Kidney glomerular epithelial cell (primary cell): ENCODE measurements at regions not wholly inside any gene's neighbourhood (a gene's known extent, or its start where the extent isn't known, plus 50 kb on each side); places are given as distances from the start of the nearest gene placed in this dataset.
A peak's percentile ranks its signal among the peaks of the same experiment; 100 is the strongest.
"Not testable (repeated sequence)": the region's sequence is repeated elsewhere in the genome, so short reads cannot be mapped to it uniquely, and the experiment has no call there.

Source experiments
- DNase-seq: peaks from one replicate; lab custom pipeline; 2025; lab: John Stamatoyannopoulos, UW

DNA sequence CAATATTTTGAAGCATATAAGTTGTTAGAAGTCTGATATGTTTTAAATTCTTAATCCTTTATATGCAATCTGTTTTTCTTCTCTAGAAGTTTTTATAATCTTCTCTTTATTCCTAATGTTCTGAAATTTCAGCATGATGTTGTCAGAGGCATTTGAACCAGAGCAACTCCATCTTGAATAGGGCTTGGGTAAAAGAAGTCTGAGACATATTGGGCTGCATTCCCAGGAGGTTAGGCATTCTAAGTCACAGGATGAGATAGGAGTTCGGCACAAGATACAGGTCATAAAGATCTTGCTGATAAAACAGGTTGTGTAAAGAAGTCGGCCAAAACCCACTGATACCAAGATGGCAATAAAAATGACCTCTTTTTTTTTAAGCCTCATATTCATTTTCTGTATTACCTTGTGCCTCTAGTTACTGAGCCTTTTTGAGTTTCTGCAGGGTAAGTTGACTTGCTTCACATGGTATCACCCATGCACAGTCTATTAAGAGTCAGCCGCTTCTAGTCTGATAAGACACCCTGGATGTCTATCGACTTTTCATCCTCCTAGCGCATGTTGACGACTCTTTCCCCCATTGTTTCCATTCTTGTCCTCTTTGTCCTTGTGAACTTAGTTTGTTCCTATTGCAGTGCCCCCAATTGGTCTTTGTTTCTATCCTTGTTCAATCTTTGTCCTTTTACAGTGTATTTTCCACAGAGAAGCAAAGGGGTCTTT, 80.8 kb upstream of the RNU6-1 start:
- DNase-seq: no peak

DNA sequence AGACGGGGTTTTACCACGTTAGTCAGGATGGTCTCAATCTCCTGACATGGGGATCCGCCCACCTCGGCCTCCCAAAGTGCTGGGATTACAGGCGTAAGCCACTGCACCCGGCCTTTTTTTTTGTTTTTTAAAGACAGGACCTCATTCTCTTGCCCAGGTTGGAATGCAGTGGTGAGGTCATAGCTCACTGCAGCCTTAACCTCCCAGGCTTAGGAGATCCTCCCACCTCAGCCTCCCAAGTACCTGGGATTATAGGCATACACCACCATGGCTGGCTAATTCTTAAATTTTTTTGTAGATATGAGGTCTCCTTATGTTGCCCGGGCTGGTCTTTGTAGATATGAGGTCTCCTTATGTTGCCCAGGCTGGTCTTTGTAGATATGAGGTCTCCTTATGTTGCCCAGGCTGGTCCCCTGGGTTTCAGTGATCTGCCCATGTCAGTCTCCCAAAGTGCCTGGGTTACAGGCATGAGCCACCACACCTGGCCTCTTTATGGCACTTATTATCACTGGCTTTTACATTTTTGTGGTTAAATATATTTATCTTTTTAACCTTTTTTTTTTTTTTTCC, 82.3 kb upstream of the RNU6-1 start:
- DNase-seq: no peak

DNA sequence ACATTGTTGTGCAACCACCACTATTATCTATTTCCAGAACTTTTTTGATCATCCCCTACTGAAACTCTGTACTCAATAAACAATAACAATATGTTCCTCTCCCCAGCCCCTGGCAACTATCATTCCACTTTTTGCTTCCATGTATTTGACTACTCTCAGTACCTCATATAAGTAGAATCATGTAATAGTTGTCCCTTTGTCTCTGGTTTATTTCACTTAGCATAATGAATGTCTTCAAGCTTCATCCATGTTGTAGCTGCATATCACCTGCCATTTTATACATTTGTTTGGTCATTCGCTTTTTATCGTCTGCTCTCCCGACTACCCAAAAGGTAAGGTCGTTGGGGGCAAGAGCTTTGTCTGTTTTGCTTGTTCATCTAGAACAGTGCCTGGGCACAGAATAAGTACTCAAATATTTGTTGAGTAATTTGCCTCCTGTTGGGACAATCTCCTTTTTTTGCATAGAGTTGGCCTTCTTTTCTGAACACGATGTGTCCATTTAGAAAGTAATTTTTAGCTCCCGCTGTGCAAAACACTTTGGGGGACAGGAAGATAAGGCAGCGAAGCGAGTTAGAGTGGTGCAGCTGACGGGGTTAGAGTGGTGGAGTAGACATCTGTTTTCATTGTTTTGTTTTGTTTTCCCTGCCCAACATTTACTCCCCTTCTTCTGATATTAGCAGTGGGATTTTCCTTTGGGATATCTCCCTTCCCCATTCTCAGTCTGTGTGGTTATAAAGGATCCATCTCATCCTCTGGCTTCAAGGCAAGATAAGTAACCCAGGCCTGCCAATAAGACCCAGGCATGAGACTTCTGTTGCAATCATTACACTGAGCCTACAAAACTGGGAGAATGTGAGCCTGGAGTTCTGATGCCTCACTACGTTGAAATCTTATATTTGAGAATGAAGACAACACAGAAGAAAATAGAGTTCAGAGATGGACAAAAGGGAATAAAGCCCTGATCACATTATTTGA, 83.4 kb upstream of the RNU6-1 start:
- no peak for DNase-seq

- no peak for DNase-seq
Measured at GRCh38 chr15:67924359-67924974, 84.6 kb upstream of the RNU6-1 start.

- no peak for DNase-seq
Measured at GRCh38 chr15:67925182-67925581, 85.3 kb upstream of the RNU6-1 start.

- DNase-seq: peak; percentile 80
Measured at GRCh38 chr15:67927501-67928168, 87.8 kb upstream of the RNU6-1 start.

GRCh38 chr15:67928666-67929065, 88.8 kb upstream of the RNU6-1 start:
- no peak for DNase-seq

DNA sequence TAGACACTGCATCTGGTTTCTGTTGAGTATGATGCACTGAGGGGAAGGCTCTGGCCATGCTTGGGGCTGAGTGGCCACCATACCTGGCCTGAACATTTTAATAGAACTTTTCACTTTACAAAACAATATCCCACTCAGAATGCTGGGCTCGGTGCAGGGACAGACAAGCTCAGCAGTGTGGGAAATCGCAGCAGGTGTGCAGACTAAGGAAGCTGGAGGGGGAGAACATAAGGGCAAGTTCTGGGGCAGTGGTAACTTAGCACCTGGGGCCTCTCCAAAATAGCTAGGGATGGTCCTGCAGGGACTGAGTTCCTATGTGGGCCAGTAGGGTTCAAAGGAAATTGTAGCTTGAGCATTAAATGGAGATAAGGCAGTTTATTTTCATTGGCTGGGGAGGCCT, 90.9 kb upstream of the RNU6-1 start:
- DNase-seq: no peak

GRCh38 chr15:67931861-67932260, 92.0 kb upstream of the RNU6-1 start:
- DNase-seq: peak; percentile 72

DNA sequence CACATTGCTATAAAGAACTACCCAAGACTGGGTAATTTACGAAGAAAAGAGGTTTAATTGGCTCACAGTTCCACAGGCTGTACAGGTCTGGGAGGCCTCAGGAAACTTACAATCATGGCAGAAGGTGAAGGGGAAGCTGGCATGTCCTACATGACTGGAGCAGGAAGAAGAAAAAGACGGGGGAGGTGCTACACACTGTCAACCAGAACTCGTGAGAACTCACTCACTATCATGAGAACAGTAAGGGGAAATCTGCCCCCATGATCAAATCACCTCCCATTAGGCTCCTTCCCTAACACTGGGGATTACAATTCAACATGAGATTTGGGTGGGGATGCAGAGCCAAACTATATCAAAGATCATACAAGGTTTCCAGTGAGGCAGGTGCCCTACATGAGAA, 94.3 kb upstream of the RNU6-1 start:
- not testable (repeated sequence) for DNase-seq

DNA sequence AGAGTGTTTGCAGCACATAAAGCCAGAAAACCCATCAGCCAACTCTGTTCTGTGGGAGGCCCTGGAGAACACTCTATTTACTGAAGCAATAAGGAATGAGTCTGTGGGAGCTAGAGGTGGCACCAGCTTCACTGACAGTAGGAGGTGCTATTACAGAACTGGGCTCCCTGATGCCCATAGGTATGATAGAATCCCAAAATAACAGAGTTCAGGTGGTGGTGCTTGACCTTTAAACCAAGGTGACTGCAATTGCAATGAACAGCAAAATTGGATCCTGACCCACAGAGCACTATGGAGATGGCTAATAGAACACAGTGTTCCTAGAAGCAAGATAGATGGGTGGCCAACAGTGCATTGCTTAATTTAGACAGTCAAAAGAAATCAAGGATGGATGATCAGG, 95.4 kb upstream of the RNU6-1 start:
- no peak for DNase-seq

- DNase-seq: no peak
Measured at GRCh38 chr15:67936258-67936657, 96.4 kb upstream of the RNU6-1 start.

DNA sequence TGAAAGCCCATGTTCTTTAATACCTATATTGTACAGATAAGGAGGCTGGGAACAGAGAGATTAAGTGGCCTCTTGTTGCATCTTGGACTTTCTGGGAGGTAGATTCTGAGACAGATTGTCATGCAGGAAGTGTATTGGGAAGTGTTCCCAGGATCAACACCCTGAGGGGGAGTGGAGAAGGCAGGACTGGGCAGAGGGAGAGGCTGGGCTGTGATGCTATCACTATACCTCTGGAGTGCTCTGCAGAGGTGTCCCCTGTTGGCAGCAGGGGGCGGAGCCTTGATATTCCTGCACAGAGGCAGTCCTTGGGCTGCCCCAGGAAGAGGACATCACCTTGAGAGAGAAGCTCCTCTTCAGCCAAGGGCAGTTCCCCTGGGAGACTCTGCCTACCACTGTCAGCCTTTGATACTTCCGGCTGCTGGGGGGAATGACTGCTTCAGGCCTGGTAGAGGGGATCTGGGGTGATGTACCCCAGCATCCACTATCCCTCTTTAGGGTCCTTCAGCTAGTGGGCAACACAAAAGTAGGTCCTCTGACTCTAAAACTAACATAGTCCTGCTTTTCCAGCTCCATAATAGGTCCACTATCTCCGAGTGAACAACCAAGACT, 97.4 kb upstream of the RNU6-1 start:
- peak; percentile 32 for DNase-seq

DNA sequence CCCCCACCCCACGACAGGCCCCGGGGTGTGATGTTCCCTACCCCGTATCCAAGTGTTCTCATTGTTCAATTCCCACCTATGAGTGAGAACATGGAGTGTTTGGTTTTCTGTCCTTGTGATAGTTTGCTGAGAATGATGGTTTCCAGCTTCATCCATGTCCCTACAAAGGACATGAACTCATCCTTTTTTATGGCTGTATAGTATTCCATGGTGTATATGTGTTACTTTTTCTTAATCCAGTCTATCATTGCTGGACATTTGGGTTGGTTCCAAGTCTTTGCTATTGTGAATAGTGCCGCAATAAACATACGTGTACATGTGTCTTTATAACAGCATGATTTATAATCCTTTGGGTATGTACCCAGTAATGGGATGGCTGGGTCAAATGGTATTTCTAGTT, 99.3 kb upstream of the RNU6-1 start:
- DNase-seq: not testable (repeated sequence)

DNA sequence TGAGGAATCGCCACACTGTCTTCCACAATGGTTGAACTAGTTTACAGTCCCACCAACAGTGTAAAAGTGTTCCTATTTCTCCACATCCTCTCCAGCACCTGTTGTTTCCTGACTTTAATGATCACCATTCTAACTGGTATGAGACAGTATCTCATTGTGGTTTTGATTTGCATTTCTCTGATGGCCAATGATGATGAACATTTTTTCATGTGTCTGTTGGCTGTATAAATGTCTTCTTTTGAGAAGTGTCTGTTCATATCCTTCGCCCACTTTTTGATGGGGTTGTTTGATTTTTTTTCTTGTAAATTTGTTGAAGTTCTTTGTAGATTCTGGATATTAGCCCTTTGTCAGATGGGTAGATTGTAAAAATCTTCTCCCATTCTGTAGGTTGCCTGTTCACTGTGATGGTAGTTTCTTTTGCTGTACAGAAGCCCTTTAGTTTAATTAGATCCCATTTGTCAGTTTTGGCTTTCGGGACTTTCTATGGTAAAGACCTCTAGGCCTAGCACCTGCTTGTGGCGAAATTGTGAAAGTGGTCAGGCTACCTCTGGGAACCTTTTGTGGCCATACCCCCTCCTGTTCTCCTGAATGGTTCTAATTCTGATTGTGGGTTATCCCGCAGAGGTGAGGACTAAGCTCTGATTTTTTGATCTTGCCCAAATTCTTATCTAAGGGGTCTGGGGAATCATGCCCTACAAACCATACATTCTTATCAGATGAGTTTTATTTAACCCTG, 99.9 kb upstream of the RNU6-1 start:
- not testable (repeated sequence) for DNase-seq

DNA sequence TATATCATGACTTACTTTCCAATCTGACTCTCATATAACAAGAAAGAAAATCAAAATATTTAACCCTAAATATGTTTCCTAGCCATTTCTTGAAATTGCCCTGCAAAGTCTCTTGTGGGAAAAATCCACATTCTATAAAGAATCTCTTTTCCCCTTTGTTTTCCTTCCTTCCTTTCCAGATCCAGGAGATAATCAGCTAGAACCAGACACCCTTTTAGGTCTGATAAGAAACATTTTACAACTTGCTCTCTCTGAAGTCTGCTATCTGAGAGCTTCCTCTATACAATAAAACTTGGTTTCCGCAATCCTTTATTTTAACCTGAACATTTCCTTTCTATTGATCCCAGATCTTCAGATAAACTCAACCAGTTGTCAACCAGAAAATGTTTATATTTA, 100.5 kb upstream of the RNU6-1 start:
- DNase-seq: no peak

DNA sequence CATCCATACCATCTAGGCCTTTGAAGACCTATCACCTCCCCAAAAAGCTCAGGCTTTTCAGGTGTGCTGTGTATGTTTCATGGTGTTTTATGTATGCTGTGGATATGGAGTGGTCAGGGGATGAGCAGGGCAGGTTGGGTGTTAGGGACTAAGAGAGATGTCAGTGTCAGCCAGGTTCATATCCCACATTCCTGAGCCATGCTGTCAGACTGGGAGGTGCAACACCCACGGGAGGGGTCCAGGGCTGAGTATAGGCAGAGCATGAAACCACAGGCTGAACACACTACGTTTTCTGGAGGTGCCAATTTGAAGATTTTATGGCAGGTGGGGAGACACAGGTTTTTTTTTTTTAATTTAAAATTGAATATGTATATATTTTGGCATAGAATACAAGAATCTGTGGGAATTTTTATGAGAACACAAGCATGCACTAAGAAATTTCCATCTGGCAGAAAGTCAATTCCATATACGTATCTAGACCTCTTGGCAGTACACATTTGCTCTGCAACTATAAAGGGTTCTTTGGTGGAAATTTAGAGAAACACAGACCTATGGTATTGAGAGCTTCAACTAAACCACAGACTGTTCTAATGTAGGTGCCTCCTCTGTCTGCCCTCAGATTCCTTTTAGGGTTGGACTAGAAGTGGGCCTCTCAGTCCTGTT, 101.9 kb upstream of the RNU6-1 start:
- peak; percentile 75 for DNase-seq

GRCh38 chr15:67943475-67943874, 103.6 kb upstream of the RNU6-1 start:
- DNase-seq: no peak

GRCh38 chr15:67944010-67944641, 104.3 kb upstream of the RNU6-1 start:
- DNase-seq: no peak

DNA sequence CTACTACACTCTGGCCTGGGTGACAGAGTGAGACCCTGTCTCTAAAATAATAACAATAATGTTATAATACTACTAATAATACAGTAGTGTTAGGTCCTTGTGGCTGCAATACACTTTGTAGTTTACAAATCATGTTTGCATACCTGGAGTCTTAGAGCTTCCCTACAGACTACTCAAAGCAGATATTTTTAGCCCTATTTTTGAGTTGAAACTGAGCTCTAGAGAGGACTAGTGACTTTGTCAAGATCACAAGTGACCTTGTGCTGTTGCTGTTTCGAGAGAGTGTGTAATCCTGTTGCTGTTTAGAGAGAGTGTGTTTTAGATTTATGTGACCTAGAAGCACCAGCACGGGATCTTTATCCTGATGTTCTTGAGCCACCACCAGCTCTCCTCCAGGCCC, 105.3 kb upstream of the RNU6-1 start:
- DNase-seq: no peak
